Fibroblast of lung (primary cell): ENCODE measurements at regions not wholly inside any gene's neighbourhood (a gene's known extent, or its start where the extent isn't known, plus 50 kb on each side); places are given as distances from the start of the nearest gene placed in this dataset.
A peak's percentile ranks its signal among the peaks of the same experiment; 100 is the strongest.

Experiments used
- DNase-seq, 2 donors: peaks; one replicate each; pipeline versions ENCODE4 v3.0.0 to v3.0.0-alpha.2; 2010; ENCODE audit warnings: low read depth in 2 of 2
- H2AFZ ChIP-seq: 2 replicates; pipeline ENCODE4 v1.5.1; 2012; ENCODE audit warnings: low read length, control low read depth, inconsistent platforms
- H3K27ac ChIP-seq: 2 replicates; pipeline ENCODE4 v1.5.1; 2011; ENCODE audit warnings: low read length, control low read depth; ENCODE audit not compliant: insufficient read depth
- H3K27me3 ChIP-seq: 2 replicates; pipeline ENCODE4 v1.5.1; 2011; ENCODE audit warnings: mild to moderate bottlenecking, low read length; ENCODE audit not compliant: control insufficient read depth, insufficient read depth
- H3K36me3 ChIP-seq: 2 replicates; pipeline ENCODE4 v1.5.1; 2011; ENCODE audit warnings: low read length; ENCODE audit not compliant: control insufficient read depth, insufficient read depth
- H3K4me1 ChIP-seq: 2 replicates; pipeline ENCODE4 v1.5.1; 2011; ENCODE audit warnings: low read length; ENCODE audit not compliant: control insufficient read depth, insufficient read depth; ENCODE audit errors: extremely low read depth
- H3K4me2 ChIP-seq: 2 replicates; pipeline ENCODE4 v1.5.1; 2011; ENCODE audit warnings: low read length, control low read depth; ENCODE audit not compliant: insufficient read depth; ENCODE audit errors: extremely low read depth
- H3K4me3 ChIP-seq, 4 experiments: fragments of 200-600 bp in 1 of 4; sonication (generic) in 1 of 4; replicated peaks in 1 of 4; 2 replicates each; pipeline ENCODE4 v1.5.1; 2011 to 2016; ENCODE audit warnings: low read length in 4 of 4, low read depth in 3 of 4, mild to moderate bottlenecking in 3 of 4, control low read depth in 2 of 4, inconsistent platforms in 1 of 4, mixed read lengths in 1 of 4; ENCODE audit not compliant: insufficient read depth in 1 of 4; ENCODE audit errors: control extremely low read depth in 1 of 4
- H3K79me2 ChIP-seq: 2 replicates; pipeline ENCODE4 v1.5.1; 2012; ENCODE audit warnings: mild to moderate bottlenecking, low read length, inconsistent platforms; ENCODE audit not compliant: control insufficient read depth, insufficient read depth
- H3K9ac ChIP-seq: 2 replicates; pipeline ENCODE4 v1.5.1; 2011; ENCODE audit warnings: mild to moderate bottlenecking, low read length, control low read depth; ENCODE audit not compliant: insufficient read depth
- H3K9me3 ChIP-seq: 2 replicates; pipeline ENCODE4 v1.5.1; 2012; ENCODE audit warnings: low read depth, low read length; ENCODE audit not compliant: control insufficient read depth, insufficient read depth
- H4K20me1 ChIP-seq: 2 replicates; pipeline ENCODE4 v1.5.1; 2011; ENCODE audit warnings: low read length; ENCODE audit not compliant: control insufficient read depth, insufficient read depth; ENCODE audit errors: extremely low read depth
- EZH2 ChIP-seq: IDR thresholded peaks from 2 replicates; pipeline ENCODE4 v1.5.1; 2012; ENCODE audit warnings: low read length, control low read depth, mild to moderate bottlenecking; ENCODE audit errors: missing control alignments
- TF ChIP-seq, protein P1 (sequence below), 2 donors: IDR thresholded peaks in 1 of 2; conservative IDR thresholded peaks in 1 of 2; 1 replicate in 1 of 2; 2 replicates in 1 of 2; pipeline ENCODE4 v1.5.1; 2011 to 2012; ENCODE audit warnings: low read length in 2 of 2, control low read depth in 1 of 2, inconsistent platforms in 1 of 2, low read depth in 1 of 2, mild to moderate bottlenecking in 1 of 2

DNA sequence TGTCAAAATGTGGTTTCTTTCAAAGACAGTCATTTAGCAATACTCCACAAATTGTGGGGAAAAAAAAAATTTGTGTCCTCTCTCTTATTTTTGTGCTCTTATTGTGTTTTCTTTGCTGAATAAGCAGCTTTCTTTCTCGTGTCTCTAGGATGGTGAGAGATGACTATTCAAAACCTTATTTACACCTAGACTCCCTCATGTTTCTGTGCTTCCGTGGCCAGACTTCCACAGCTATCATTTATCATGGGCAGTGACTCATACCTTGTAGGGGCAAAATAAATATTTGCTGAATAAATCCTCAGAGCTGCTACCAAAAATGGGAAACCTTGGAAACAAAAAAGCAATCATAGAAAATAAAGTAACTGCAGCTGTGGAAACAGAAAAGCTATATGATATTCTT is 204.9 kb upstream of the MIR17HG start:
- Histone ChIP-seq H3K4me2 (no peak overlapping the region), H2AFZ (no peak overlapping the region), H3K9me3 (no peaks in the 10 kb centered on the region), H3K36me3 (no peaks in the 10 kb centered on the region), H3K4me3 (no peak overlapping the region), H3K27ac (no peak overlapping the region), H3K79me2 (no peaks in the 10 kb centered on the region), H4K20me1 (no peaks in the 10 kb centered on the region), H3K4me1 (no peaks in the 10 kb centered on the region), H3K9ac (no peak overlapping the region), H3K27me3 (no peaks in the 10 kb centered on the region)
- TF ChIP-seq, protein P1, sequence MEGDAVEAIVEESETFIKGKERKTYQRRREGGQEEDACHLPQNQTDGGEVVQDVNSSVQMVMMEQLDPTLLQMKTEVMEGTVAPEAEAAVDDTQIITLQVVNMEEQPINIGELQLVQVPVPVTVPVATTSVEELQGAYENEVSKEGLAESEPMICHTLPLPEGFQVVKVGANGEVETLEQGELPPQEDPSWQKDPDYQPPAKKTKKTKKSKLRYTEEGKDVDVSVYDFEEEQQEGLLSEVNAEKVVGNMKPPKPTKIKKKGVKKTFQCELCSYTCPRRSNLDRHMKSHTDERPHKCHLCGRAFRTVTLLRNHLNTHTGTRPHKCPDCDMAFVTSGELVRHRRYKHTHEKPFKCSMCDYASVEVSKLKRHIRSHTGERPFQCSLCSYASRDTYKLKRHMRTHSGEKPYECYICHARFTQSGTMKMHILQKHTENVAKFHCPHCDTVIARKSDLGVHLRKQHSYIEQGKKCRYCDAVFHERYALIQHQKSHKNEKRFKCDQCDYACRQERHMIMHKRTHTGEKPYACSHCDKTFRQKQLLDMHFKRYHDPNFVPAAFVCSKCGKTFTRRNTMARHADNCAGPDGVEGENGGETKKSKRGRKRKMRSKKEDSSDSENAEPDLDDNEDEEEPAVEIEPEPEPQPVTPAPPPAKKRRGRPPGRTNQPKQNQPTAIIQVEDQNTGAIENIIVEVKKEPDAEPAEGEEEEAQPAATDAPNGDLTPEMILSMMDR (conservative IDR thresholded peaks at IDR 0.05 in 1 of 2, IDR thresholded peaks at IDR 0.05 in 1 of 2; ENCODE audit: low read depth in 1 of 2, low read length in 2 of 2): no peak
- TF ChIP-seq EZH2: no peak
- DNase-seq: peak; percentile 65 to 90

GRCh38 chr13:91144054-91144453 is 203.4 kb upstream of the MIR17HG start:
- H3K9ac ChIP-seq: no peak overlapping the region
- H2AFZ ChIP-seq: no peak overlapping the region
- DNase-seq: peak in 1 of 2 donors; percentile 35
- H4K20me1 ChIP-seq: no peaks in the 10 kb centered on the region
- TF ChIP-seq EZH2: no peak
- TF ChIP-seq, protein P1 (conservative IDR thresholded peaks at IDR 0.05 in 1 of 2, IDR thresholded peaks at IDR 0.05 in 1 of 2; ENCODE audit: low read depth in 1 of 2, low read length in 2 of 2): no peak
- no peak overlapping the region for H3K4me2 ChIP-seq
- H3K4me3 ChIP-seq: no peak overlapping the region
- no peaks in the 10 kb centered on the region for H3K4me1 ChIP-seq
- no peak overlapping the region for H3K27ac ChIP-seq
- H3K79me2 ChIP-seq: no peaks in the 10 kb centered on the region
- H3K9me3 ChIP-seq: no peaks in the 10 kb centered on the region
- H3K36me3 ChIP-seq: no peaks in the 10 kb centered on the region
- H3K27me3 ChIP-seq: no peaks in the 10 kb centered on the region

DNA sequence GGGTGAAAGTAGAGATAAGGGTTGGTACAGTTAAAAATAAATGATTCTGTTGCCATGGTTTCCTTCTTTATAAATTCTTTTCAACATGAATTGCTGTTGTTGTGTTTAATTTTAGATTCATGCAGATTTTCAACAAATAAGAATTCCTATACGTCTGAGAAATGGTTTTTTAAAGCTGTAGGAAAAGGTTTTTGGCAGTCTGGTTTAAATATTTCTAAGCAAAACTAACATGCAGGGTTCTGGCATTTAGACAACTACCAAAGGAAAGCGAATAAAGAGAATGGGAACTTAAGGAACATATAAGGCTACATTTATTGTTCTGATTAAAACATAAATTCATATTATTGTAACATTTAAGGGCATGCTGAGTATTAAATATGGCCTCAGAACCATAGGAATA is 203.0 kb upstream of the MIR17HG start:
- Histone ChIP-seq H3K27ac (no peak overlapping the region), H4K20me1 (no peaks in the 10 kb centered on the region), H2AFZ (no peak overlapping the region), H3K9ac (no peak overlapping the region), H3K4me1 (no peaks in the 10 kb centered on the region), H3K9me3 (no peaks in the 10 kb centered on the region), H3K36me3 (no peaks in the 10 kb centered on the region), H3K4me3 (no peak overlapping the region), H3K27me3 (no peaks in the 10 kb centered on the region), H3K79me2 (no peaks in the 10 kb centered on the region), H3K4me2 (no peak overlapping the region)
- TF ChIP-seq, protein P1 (conservative IDR thresholded peaks at IDR 0.05 in 1 of 2, IDR thresholded peaks at IDR 0.05 in 1 of 2; ENCODE audit: low read depth in 1 of 2, low read length in 2 of 2): no peak
- no peak for TF ChIP-seq EZH2
- no peak for DNase-seq
